Natural killer cell (primary cell): ENCODE measurements at regions not wholly inside any gene's neighbourhood (a gene's known extent, or its start where the extent isn't known, plus 50 kb on each side); places are given as distances from the start of the nearest gene placed in this dataset.

Experiments used
- ATAC-seq, 3 donors: fragments of 150-1000 bp in 2 of 3; fragments of 200-7000 bp in 1 of 3; cut with Tn5 transposase; 1 replicate in 1 of 3; 2 replicates in 2 of 3; pipeline ENCODE4 v1.10.0; 2021; ENCODE audit warnings: mild to moderate bottlenecking in 2 of 3, moderate library complexity in 2 of 3
- DNase-seq, 2 donors: peaks; one replicate each; pipeline versions ENCODE4 v3.0.0 to v3.0.0-alpha.2; 2013 to 2021; ENCODE audit warnings: mixed read lengths in 1 of 2
- H3K27ac ChIP-seq: one replicate; pipeline ENCODE4 v1.5.1; 2013; ENCODE audit warnings: mild to moderate bottlenecking, low read length
- H3K27me3 ChIP-seq: one replicate; pipeline ENCODE4 v1.6.1; 2013; ENCODE audit warnings: low read length; ENCODE audit not compliant: control insufficient read depth, insufficient read depth
- H3K36me3 ChIP-seq: one replicate; pipeline ENCODE4 v1.6.1; 2013; ENCODE audit warnings: low read length; ENCODE audit not compliant: control insufficient read depth, insufficient read depth
- H3K4me1 ChIP-seq: one replicate; pipeline ENCODE4 v1.6.1; 2013; ENCODE audit warnings: low read length; ENCODE audit not compliant: control insufficient read depth, insufficient read depth
- H3K4me3 ChIP-seq: one replicate; pipeline ENCODE4 v1.5.1; 2013; ENCODE audit warnings: low read length
- H3K9me3 ChIP-seq: one replicate; pipeline ENCODE4 v1.6.1; 2013; ENCODE audit warnings: low read length; ENCODE audit not compliant: control insufficient read depth, insufficient read depth
- H3K27ac Mint-ChIP-seq, 2 donors: one replicate each; pipeline ENCODE4 v1.8.0; 2022; ENCODE audit warnings: mild to moderate bottlenecking in 2 of 2, mixed read lengths in 2 of 2, moderate library complexity in 1 of 2
- H3K27me3 Mint-ChIP-seq, 2 donors: one replicate each; pipeline ENCODE4 v1.8.0; 2022; ENCODE audit warnings: low read depth in 2 of 2, mixed read lengths in 2 of 2
- H3K36me3 Mint-ChIP-seq: one replicate; pipeline ENCODE4 v1.8.0; 2022; ENCODE audit warnings: mixed read lengths
- H3K4me1 Mint-ChIP-seq, 2 donors: one replicate each; pipeline ENCODE4 v1.8.0; 2022; ENCODE audit warnings: mixed read lengths in 2 of 2
- H3K4me3 Mint-ChIP-seq: one replicate; pipeline ENCODE4 v1.8.0; 2022; ENCODE audit warnings: mild to moderate bottlenecking, moderate library complexity, mixed read lengths
- H3K9me3 Mint-ChIP-seq, 2 donors: one replicate each; pipeline ENCODE4 v1.8.0; 2022; ENCODE audit warnings: mixed read lengths in 2 of 2
- WGBS: methylation state at CpG from one replicate; pipeline ENCODE4 v1.1.7; 2013; ENCODE audit warnings: missing lambda C conversion rate; ENCODE audit not compliant: insufficient coverage; 5-methylcytosine and 5-hydroxymethylcytosine counted together
- intact Hi-C: fragments of 100-400 bp; cut with micrococcal nuclease; formaldehyde crosslinking; loops from one replicate; pipeline ENCODE4 v1.14.2; 2022
- TF ChIP-seq, protein P1 (sequence below): fragments of 200-600 bp; IDR thresholded peaks from one replicate; pipeline ENCODE4 v1.8.0; 2022; ENCODE audit warnings: antibody characterized with exemption

DNA sequence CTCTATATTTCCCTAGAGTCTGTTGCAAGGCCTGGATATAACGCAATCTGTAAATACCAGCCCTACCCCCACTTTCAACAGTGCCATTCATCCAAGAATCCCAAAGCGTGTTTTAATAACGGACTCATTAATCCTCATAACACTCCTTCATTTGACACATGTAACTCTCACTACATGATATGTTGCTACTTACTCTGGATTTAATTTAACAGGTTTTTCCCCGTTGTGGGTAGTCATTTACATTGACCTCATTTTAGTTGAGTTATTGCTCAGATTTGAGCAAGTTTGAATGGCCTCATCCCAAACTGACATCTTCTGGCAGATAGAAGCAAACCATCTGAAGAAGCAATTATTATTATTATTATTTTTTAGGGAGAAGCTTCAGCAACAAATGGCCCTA lies 125.4 kb upstream of the NPVF start:
- Mint-ChIP-seq H3K27ac (no peak overlapping the region), H3K9me3 (peaks cover 0 to 2% of the 10 kb centered on the region in 2 donors), H3K36me3 (no peaks in the 10 kb centered on the region), H3K27me3 (peaks cover 7 to 16% of the 10 kb centered on the region in 2 donors), H3K4me3 (no peak overlapping the region), H3K4me1 (no peaks in the 10 kb centered on the region)
- ATAC-seq (no peak), DNase-seq (no peak)
- Histone ChIP-seq H3K36me3 (no peaks in the 10 kb centered on the region), H3K9me3 (no peaks in the 10 kb centered on the region), H3K27ac (no peak overlapping the region), H3K27me3 (no peaks in the 10 kb centered on the region), H3K4me1 (no peaks in the 10 kb centered on the region), H3K4me3 (no peak overlapping the region)
- TF ChIP-seq, protein P1, sequence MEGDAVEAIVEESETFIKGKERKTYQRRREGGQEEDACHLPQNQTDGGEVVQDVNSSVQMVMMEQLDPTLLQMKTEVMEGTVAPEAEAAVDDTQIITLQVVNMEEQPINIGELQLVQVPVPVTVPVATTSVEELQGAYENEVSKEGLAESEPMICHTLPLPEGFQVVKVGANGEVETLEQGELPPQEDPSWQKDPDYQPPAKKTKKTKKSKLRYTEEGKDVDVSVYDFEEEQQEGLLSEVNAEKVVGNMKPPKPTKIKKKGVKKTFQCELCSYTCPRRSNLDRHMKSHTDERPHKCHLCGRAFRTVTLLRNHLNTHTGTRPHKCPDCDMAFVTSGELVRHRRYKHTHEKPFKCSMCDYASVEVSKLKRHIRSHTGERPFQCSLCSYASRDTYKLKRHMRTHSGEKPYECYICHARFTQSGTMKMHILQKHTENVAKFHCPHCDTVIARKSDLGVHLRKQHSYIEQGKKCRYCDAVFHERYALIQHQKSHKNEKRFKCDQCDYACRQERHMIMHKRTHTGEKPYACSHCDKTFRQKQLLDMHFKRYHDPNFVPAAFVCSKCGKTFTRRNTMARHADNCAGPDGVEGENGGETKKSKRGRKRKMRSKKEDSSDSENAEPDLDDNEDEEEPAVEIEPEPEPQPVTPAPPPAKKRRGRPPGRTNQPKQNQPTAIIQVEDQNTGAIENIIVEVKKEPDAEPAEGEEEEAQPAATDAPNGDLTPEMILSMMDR, result no peak
- 87% methylated on average over 3 of the region's 4 CpGs for WGBS
- intact Hi-C loops, result no loop called here

DNA sequence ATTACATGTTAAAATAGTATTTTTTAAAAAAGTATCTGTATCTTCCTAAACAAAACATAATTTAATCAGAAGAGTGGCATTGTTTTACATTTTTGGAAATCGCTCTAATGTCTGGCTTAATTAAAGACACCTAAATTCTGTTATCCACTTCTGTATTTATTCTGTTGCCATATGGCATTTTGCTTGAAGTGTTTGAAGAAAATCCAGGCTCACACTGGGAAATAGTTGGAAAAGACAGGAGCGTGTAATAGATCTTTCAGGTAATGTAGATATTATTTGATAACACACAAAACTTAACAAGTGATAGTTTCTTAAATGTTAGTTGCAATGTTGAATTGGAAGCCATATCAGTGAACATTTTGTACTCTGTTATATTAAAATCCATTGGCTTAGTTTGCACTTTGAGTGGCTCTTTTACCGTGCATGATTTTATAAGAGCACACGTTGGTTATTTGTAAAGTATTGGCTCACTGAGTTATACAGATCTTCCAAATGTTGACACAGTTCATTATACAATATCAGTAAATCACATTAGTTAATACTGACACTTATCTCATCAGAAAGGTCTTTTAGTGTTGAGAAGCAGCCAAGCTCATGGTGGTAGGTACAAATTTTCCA lies 128.4 kb upstream of the NPVF start:
- no peaks in the 10 kb centered on the region for H3K27me3 ChIP-seq
- 100% methylated on average over 1 of the region's 4 CpGs for WGBS
- H3K36me3 ChIP-seq, result no peaks in the 10 kb centered on the region
- DNase-seq (no peak), ATAC-seq (no peak)
- H3K9me3 ChIP-seq, result no peaks in the 10 kb centered on the region
- Mint-ChIP-seq H3K36me3 (no peaks in the 10 kb centered on the region), H3K4me3 (no peak overlapping the region), H3K4me1 (no peaks in the 10 kb centered on the region), H3K27me3 (peaks cover under 1 to 9% of the 10 kb centered on the region in 2 donors), H3K9me3 (peaks cover 0 to 2% of the 10 kb centered on the region in 2 donors), H3K27ac (no peak overlapping the region)
- intact Hi-C loops, result no loop called here
- TF ChIP-seq, protein P1, result no peak
- H3K4me3 ChIP-seq, result no peak overlapping the region
- H3K4me1 ChIP-seq, result no peaks in the 10 kb centered on the region
- H3K27ac ChIP-seq, result no peak overlapping the region

DNA sequence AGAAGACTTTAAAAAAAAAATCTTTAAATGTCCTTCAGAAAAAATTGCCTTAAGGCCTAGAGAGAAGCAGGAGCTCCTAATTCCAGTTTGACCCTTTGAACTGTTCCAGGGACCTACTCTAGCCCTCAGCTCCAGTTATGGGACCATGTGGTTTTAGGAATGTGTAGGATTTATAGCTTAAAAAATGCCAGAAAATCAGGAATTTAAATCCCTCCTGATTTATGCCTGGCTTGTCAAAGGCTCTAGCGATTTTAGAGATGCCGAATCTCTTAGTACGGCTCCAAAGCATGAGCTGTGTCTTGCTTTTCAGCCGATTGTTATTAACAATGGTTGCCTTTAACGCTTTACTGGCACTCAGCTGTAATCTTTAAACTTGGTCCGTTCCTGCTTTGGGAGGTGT lies 130.6 kb upstream of the NPVF start:
- ATAC-seq, result no peak
- no peak for DNase-seq

More for the DNA sequence above, 130.6 kb upstream of the NPVF start:
- Histone ChIP-seq H3K36me3 (no peaks in the 10 kb centered on the region), H3K4me1 (no peaks in the 10 kb centered on the region), H3K4me3 (no peak overlapping the region), H3K27me3 (no peaks in the 10 kb centered on the region), H3K27ac (no peak overlapping the region), H3K9me3 (no peaks in the 10 kb centered on the region)
- H3K36me3 Mint-ChIP-seq, result no peaks in the 10 kb centered on the region
- H3K4me3 Mint-ChIP-seq, result no peak overlapping the region
- H3K27me3 Mint-ChIP-seq, result peaks cover 0 to 9% of the 10 kb centered on the region in 2 donors
- no peaks in the 10 kb centered on the region for H3K4me1 Mint-ChIP-seq
- TF ChIP-seq, protein P1, result no peak
- intact Hi-C loops, result no loop called here
- 94% methylated on average over 5 of the region's 6 CpGs for WGBS
- no peak overlapping the region for H3K27ac Mint-ChIP-seq
- peaks cover 0 to 2% of the 10 kb centered on the region in 2 donors for H3K9me3 Mint-ChIP-seq
